OCI-LY1 (cell line): ENCODE measurements at regions not wholly inside any gene's neighbourhood (a gene's known extent, or its start where the extent isn't known, plus 50 kb on each side); places are given as distances from the start of the nearest gene placed in this dataset.

Source experiments
- EZH2 ChIP-seq: fragments of 200-600 bp; sonication (generic), shearing (Covaris generic); IDR thresholded peaks from 2 replicates; pipeline ENCODE4 v1.8.0; 2017; ENCODE audit warnings: borderline replicate concordance, mixed run types, mild to moderate bottlenecking, antibody characterized with exemption, low read length, moderate library complexity, mixed read lengths
- TF ChIP-seq, protein P1 (sequence below): fragments of 200-600 bp; sonication (generic), shearing (Covaris generic); IDR thresholded peaks from 2 replicates; pipeline ENCODE4 v1.5.1; 2017; ENCODE audit warnings: mild to moderate bottlenecking, antibody characterized with exemption, low read length, moderate library complexity, mixed read lengths

DNA sequence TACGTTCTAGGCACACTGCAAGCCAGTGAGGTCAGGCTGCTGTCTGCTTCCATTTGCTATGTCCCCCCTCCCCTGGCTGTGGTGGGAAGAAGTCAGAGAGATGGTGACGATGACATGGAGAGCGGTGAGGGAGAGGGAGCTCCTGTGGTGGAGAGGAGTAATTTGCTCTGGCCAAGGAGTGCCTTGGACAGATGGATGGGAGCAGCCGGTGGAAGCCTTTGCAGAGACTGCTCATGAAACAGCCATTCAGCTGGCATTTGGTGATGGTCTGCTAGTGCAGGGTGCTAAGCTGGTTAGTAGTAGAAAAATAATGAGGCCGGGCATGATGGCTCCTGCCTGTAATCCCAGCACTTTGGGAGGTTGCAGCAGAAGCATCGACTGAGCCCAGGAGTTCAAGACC, 124.1 kb downstream of the FHDC1 start:
- TF ChIP-seq, protein P1, sequence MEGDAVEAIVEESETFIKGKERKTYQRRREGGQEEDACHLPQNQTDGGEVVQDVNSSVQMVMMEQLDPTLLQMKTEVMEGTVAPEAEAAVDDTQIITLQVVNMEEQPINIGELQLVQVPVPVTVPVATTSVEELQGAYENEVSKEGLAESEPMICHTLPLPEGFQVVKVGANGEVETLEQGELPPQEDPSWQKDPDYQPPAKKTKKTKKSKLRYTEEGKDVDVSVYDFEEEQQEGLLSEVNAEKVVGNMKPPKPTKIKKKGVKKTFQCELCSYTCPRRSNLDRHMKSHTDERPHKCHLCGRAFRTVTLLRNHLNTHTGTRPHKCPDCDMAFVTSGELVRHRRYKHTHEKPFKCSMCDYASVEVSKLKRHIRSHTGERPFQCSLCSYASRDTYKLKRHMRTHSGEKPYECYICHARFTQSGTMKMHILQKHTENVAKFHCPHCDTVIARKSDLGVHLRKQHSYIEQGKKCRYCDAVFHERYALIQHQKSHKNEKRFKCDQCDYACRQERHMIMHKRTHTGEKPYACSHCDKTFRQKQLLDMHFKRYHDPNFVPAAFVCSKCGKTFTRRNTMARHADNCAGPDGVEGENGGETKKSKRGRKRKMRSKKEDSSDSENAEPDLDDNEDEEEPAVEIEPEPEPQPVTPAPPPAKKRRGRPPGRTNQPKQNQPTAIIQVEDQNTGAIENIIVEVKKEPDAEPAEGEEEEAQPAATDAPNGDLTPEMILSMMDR = no peak
- no peak for TF ChIP-seq EZH2
